Parathyroid adenoma (tissue), 2 donors: ENCODE measurements at regions not wholly inside any gene's neighbourhood (a gene's known extent, or its start where the extent isn't known, plus 50 kb on each side); places are given as distances from the start of the nearest gene placed in this dataset.

Experiments
- H2AFZ ChIP-seq: fragments of 300-600 bp; sonication (generic); one replicate; pipeline ENCODE4 v1.7.0; 2017; ENCODE audit warnings: antibody characterized with exemption, mild to moderate bottlenecking
- H3K27ac ChIP-seq: fragments of 300-600 bp; sonication (generic); one replicate; pipeline ENCODE4 v1.7.0; 2017
- H3K27me3 ChIP-seq: fragments of 300-600 bp; sonication (generic); one replicate; pipeline ENCODE4 v1.7.0; 2017; ENCODE audit warnings: low read length; ENCODE audit not compliant: control insufficient read depth, insufficient read depth
- H3K36me3 ChIP-seq: fragments of 300-600 bp; sonication (generic); one replicate; pipeline ENCODE4 v1.7.0; 2017; ENCODE audit warnings: low read length; ENCODE audit not compliant: control insufficient read depth, insufficient read depth
- H3K4me1 ChIP-seq: fragments of 300-600 bp; sonication (generic); one replicate; pipeline ENCODE4 v1.7.0; 2017; ENCODE audit warnings: control low read depth
- H3K4me2 ChIP-seq: fragments of 300-600 bp; sonication (generic); one replicate; pipeline ENCODE4 v1.7.0; 2017; ENCODE audit warnings: low read length
- H3K4me3 ChIP-seq: fragments of 300-600 bp; sonication (generic); one replicate; pipeline ENCODE4 v1.7.0; 2017; ENCODE audit warnings: low read depth, low read length
- H3K79me2 ChIP-seq: fragments of 300-600 bp; sonication (generic); one replicate; pipeline ENCODE4 v1.7.0; 2017; ENCODE audit warnings: control low read depth
- H3K9ac ChIP-seq: fragments of 300-600 bp; sonication (generic); one replicate; pipeline ENCODE4 v1.7.0; 2017; ENCODE audit warnings: mild to moderate bottlenecking
- H3K9me3 ChIP-seq: fragments of 300-600 bp; sonication (generic); one replicate; pipeline ENCODE4 v1.7.0; 2017; ENCODE audit warnings: low read length; ENCODE audit not compliant: control insufficient read depth
- CTCF ChIP-seq: fragments of 300-600 bp; sonication (generic); IDR thresholded peaks from one replicate; pipeline ENCODE4 v1.7.0; 2017; ENCODE audit warnings: antibody characterized with exemption, mild to moderate bottlenecking
- donor health status: primary hyperparathyroidism.

- no peaks in the 10 kb centered on the region for H3K79me2 ChIP-seq
- H3K4me3 ChIP-seq: no peak overlapping the region
- no peaks in the 10 kb centered on the region for H3K36me3 ChIP-seq
- no peak overlapping the region for H3K4me2 ChIP-seq
- no peaks in the 10 kb centered on the region for H3K9me3 ChIP-seq
- no peak for TF ChIP-seq CTCF
- H3K27ac ChIP-seq: no peak overlapping the region
- no peak overlapping the region for H3K9ac ChIP-seq
- H3K4me1 ChIP-seq: no peaks in the 10 kb centered on the region
- H2AFZ ChIP-seq: no peak overlapping the region
- no peaks in the 10 kb centered on the region for H3K27me3 ChIP-seq
Observed at GRCh38 chr6:130517444-130517931, 151.7 kb downstream of the TMEM200A start.

GRCh38 chr6:130518588-130518987, 152.8 kb downstream of the TMEM200A start:
- Histone ChIP-seq H3K4me3 (no peak overlapping the region), H3K36me3 (no peaks in the 10 kb centered on the region)
- TF ChIP-seq CTCF: no peak

GRCh38 chr6:130520221-130520620, 154.4 kb downstream of the TMEM200A start:
- Histone ChIP-seq H3K9ac (no peak overlapping the region), H3K4me1 (no peaks in the 10 kb centered on the region), H3K27ac (no peak overlapping the region), H3K4me3 (no peak overlapping the region), H3K4me2 (no peak overlapping the region), H3K79me2 (no peaks in the 10 kb centered on the region), H3K27me3 (no peaks in the 10 kb centered on the region), H3K9me3 (no peaks in the 10 kb centered on the region), H2AFZ (no peak overlapping the region), H3K36me3 (no peaks in the 10 kb centered on the region)
- no peak for TF ChIP-seq CTCF

More at GRCh38 chr6:130518588-130518987, 152.8 kb downstream of the TMEM200A start:
- no peaks in the 10 kb centered on the region for H3K27me3 ChIP-seq
- no peaks in the 10 kb centered on the region for H3K9me3 ChIP-seq
- H3K79me2 ChIP-seq: no peaks in the 10 kb centered on the region
- H3K4me1 ChIP-seq: no peaks in the 10 kb centered on the region
- H2AFZ ChIP-seq: no peak overlapping the region
- H3K4me2 ChIP-seq: no peak overlapping the region
- H3K9ac ChIP-seq: no peak overlapping the region
- H3K27ac ChIP-seq: no peak overlapping the region

- no peak overlapping the region for H3K27ac ChIP-seq
- H3K9ac ChIP-seq: no peak overlapping the region
- no peak for TF ChIP-seq CTCF
- H3K9me3 ChIP-seq: no peaks in the 10 kb centered on the region
- H3K27me3 ChIP-seq: no peaks in the 10 kb centered on the region
- no peaks in the 10 kb centered on the region for H3K4me1 ChIP-seq
- H2AFZ ChIP-seq: no peak overlapping the region
- H3K79me2 ChIP-seq: no peaks in the 10 kb centered on the region
- no peak overlapping the region for H3K4me2 ChIP-seq
- H3K36me3 ChIP-seq: no peaks in the 10 kb centered on the region
- no peak overlapping the region for H3K4me3 ChIP-seq
Observed at GRCh38 chr6:130520801-130521200, 155.0 kb downstream of the TMEM200A start.

- no peak overlapping the region for H3K27ac ChIP-seq
- no peak overlapping the region for H3K4me2 ChIP-seq
- H3K27me3 ChIP-seq: no peaks in the 10 kb centered on the region
- no peak for TF ChIP-seq CTCF
- no peak overlapping the region for H3K9ac ChIP-seq
- no peak overlapping the region for H3K4me3 ChIP-seq
- no peaks in the 10 kb centered on the region for H3K4me1 ChIP-seq
- H3K79me2 ChIP-seq: no peaks in the 10 kb centered on the region
- no peak overlapping the region for H2AFZ ChIP-seq
- H3K9me3 ChIP-seq: no peaks in the 10 kb centered on the region
- H3K36me3 ChIP-seq: no peaks in the 10 kb centered on the region
Observed at GRCh38 chr6:130524552-130524951, 158.7 kb downstream of the TMEM200A start.
